ENCODE measurements at regions not wholly inside any gene's neighbourhood (a gene's known extent, or its start where the extent isn't known, plus 50 kb on each side); places are given as distances from the start of the nearest gene placed in this dataset.
"Not testable (repeated sequence)": the region's sequence is repeated elsewhere in the genome, so short reads cannot be mapped to it uniquely, and the experiment has no call there.

- H3K27ac Mint-ChIP-seq; H3K36me3 Mint-ChIP-seq (ENCODE audit: low read depth); H3K27me3 Mint-ChIP-seq; H3K4me1 Mint-ChIP-seq; ATAC-seq (replicated peaks); H3K4me3 Mint-ChIP-seq: not testable (repeated sequence)
- H3K9me3 Mint-ChIP-seq: peaks cover 12% of the 10 kb centered on the region
Observed at GRCh38 chr20:29868014-29868413, 1389.5 kb upstream of the DEFB115 start.

- ATAC-seq (replicated peaks); H3K27me3 Mint-ChIP-seq; H3K27ac Mint-ChIP-seq; H3K4me1 Mint-ChIP-seq; H3K36me3 Mint-ChIP-seq (ENCODE audit: low read depth); H3K4me3 Mint-ChIP-seq: not testable (repeated sequence)
- peaks cover 13% of the 10 kb centered on the region for H3K9me3 Mint-ChIP-seq
Observed at GRCh38 chr20:29868688-29869087, 1388.8 kb upstream of the DEFB115 start.

- H3K4me3 Mint-ChIP-seq; H3K4me1 Mint-ChIP-seq; H3K27ac Mint-ChIP-seq; ATAC-seq (replicated peaks); H3K27me3 Mint-ChIP-seq; H3K36me3 Mint-ChIP-seq (ENCODE audit: low read depth): not testable (repeated sequence)
- peaks cover 20% of the 10 kb centered on the region for H3K9me3 Mint-ChIP-seq
Observed at GRCh38 chr20:29871816-29872215, 1385.6 kb upstream of the DEFB115 start.

GRCh38 chr20:29873946-29874345, 1383.5 kb upstream of the DEFB115 start:
- no peak overlapping the region for H3K27ac Mint-ChIP-seq

GRCh38 chr20:29874476-29875202, 1382.8 kb upstream of the DEFB115 start:
- Mint-ChIP-seq H3K4me1 (peaks cover 10% of the 10 kb centered on the region), H3K27me3 (peaks cover 5% of the 10 kb centered on the region), H3K4me3 (no peak overlapping the region), H3K9me3 (peaks cover 22% of the 10 kb centered on the region), H3K27ac (no peak overlapping the region), H3K36me3 (ENCODE audit: low read depth) (no peaks in the 10 kb centered on the region)
- no peak for ATAC-seq (replicated peaks)

More at GRCh38 chr20:29873946-29874345, 1383.5 kb upstream of the DEFB115 start:
- ATAC-seq (replicated peaks): no peak
- Mint-ChIP-seq H3K4me3 (no peak overlapping the region), H3K4me1 (peaks cover 10% of the 10 kb centered on the region), H3K27me3 (peaks cover 5% of the 10 kb centered on the region), H3K36me3 (ENCODE audit: low read depth) (no peaks in the 10 kb centered on the region), H3K9me3 (peaks cover 28% of the 10 kb centered on the region)

- not testable (repeated sequence) for H3K27me3 Mint-ChIP-seq; H3K4me3 Mint-ChIP-seq; H3K27ac Mint-ChIP-seq; H3K36me3 Mint-ChIP-seq (ENCODE audit: low read depth)
- H3K4me1 Mint-ChIP-seq: peaks cover 10% of the 10 kb centered on the region
- peak; percentile 21 for ATAC-seq (replicated peaks)
- peaks cover 22% of the 10 kb centered on the region for H3K9me3 Mint-ChIP-seq
Observed at GRCh38 chr20:29875321-29876083, 1382.0 kb upstream of the DEFB115 start.

- H3K27ac Mint-ChIP-seq; H3K36me3 Mint-ChIP-seq (ENCODE audit: low read depth); H3K27me3 Mint-ChIP-seq; H3K4me3 Mint-ChIP-seq; ATAC-seq (replicated peaks): not testable (repeated sequence)
- Mint-ChIP-seq H3K9me3 (peaks cover 22% of the 10 kb centered on the region), H3K4me1 (peaks cover 10% of the 10 kb centered on the region)
Observed at GRCh38 chr20:29876084-29876910, 1381.2 kb upstream of the DEFB115 start.

- peaks cover 5% of the 10 kb centered on the region for H3K27me3 Mint-ChIP-seq
- H3K9me3 Mint-ChIP-seq: peaks cover 22% of the 10 kb centered on the region
- H3K36me3 Mint-ChIP-seq (ENCODE audit: low read depth): no peaks in the 10 kb centered on the region
- H3K4me3 Mint-ChIP-seq: no peak overlapping the region
- H3K4me1 Mint-ChIP-seq: peaks cover 10% of the 10 kb centered on the region
- no peak for ATAC-seq (replicated peaks)
- H3K27ac Mint-ChIP-seq: no peak overlapping the region
Observed at GRCh38 chr20:29876911-29877285, 1380.6 kb upstream of the DEFB115 start.

- Mint-ChIP-seq H3K4me1 (peaks cover 10% of the 10 kb centered on the region), H3K9me3 (peaks cover 25% of the 10 kb centered on the region), H3K4me3 (peak overlapping the region; percentile 59), H3K27ac (peak overlapping the region; percentile 17)
- not testable (repeated sequence) for H3K27me3 Mint-ChIP-seq; H3K36me3 Mint-ChIP-seq (ENCODE audit: low read depth); ATAC-seq (replicated peaks)
Observed at GRCh38 chr20:29877411-29878280, 1379.8 kb upstream of the DEFB115 start.

- peak overlapping the region; percentile 17 for H3K27ac Mint-ChIP-seq
- peaks cover 5% of the 10 kb centered on the region for H3K27me3 Mint-ChIP-seq
- ATAC-seq (replicated peaks): peak; percentile 57
- no peaks in the 10 kb centered on the region for H3K36me3 Mint-ChIP-seq (ENCODE audit: low read depth)
- H3K4me3 Mint-ChIP-seq: peak overlapping the region; percentile 59
- H3K9me3 Mint-ChIP-seq: peaks cover 23% of the 10 kb centered on the region
- peaks cover 10% of the 10 kb centered on the region for H3K4me1 Mint-ChIP-seq
Observed at GRCh38 chr20:29878281-29878741, 1379.2 kb upstream of the DEFB115 start.

- Mint-ChIP-seq H3K36me3 (ENCODE audit: low read depth) (no peaks in the 10 kb centered on the region), H3K9me3 (peaks cover 23% of the 10 kb centered on the region), H3K4me3 (peak overlapping the region; percentile 59), H3K27me3 (peaks cover 5% of the 10 kb centered on the region), H3K4me1 (peaks cover 10% of the 10 kb centered on the region), H3K27ac (no peak overlapping the region)
- peak; percentile 34 for ATAC-seq (replicated peaks)
Observed at GRCh38 chr20:29878777-29879442, 1378.6 kb upstream of the DEFB115 start.

GRCh38 chr20:29881107-29881506, 1376.4 kb upstream of the DEFB115 start:
- H3K27ac Mint-ChIP-seq; H3K27me3 Mint-ChIP-seq; ATAC-seq (replicated peaks); H3K4me3 Mint-ChIP-seq; H3K36me3 Mint-ChIP-seq (ENCODE audit: low read depth): not testable (repeated sequence)
- peaks cover 10% of the 10 kb centered on the region for H3K4me1 Mint-ChIP-seq
- H3K9me3 Mint-ChIP-seq: peaks cover 25% of the 10 kb centered on the region

GRCh38 chr20:29883514-29884219, 1373.8 kb upstream of the DEFB115 start:
- not testable (repeated sequence) for H3K27me3 Mint-ChIP-seq; H3K4me1 Mint-ChIP-seq; ATAC-seq (replicated peaks); H3K27ac Mint-ChIP-seq; H3K36me3 Mint-ChIP-seq (ENCODE audit: low read depth); H3K4me3 Mint-ChIP-seq
- H3K9me3 Mint-ChIP-seq: peaks cover 17% of the 10 kb centered on the region

All from activated T-helper 17 cell treated with anti-CD3 and anti-CD28 coated beads, Interleukin-2, amount 50 U/mL, for 72 hours (primary cell).